HG03135 (cell line): ENCODE measurements at regions not wholly inside any gene's neighbourhood (a gene's known extent, or its start where the extent isn't known, plus 50 kb on each side); places are given as distances from the start of the nearest gene placed in this dataset.
"Not testable (repeated sequence)": the region's sequence is repeated elsewhere in the genome, so short reads cannot be mapped to it uniquely, and the experiment has no call there.

Experiments used
- ATAC-seq: cut with Tn5 transposase; IDR thresholded peaks from one replicate; pipeline ENCODE4 v1.9.1; 2021; ENCODE audit warnings: mild to moderate bottlenecking, moderate library complexity; ENCODE audit not compliant: unreplicated experiment

GRCh38 chr1:234851450-234852438, 241.8 kb upstream of the IRF2BP2 start:
- ATAC-seq = peak; percentile 64

GRCh38 chr1:234849832-234850231, 239.9 kb upstream of the IRF2BP2 start:
- no peak for ATAC-seq

- no peak for ATAC-seq
These were observed 239.1 kb upstream of the IRF2BP2 start for GRCh38 chr1:234848972-234849649.

GRCh38 chr1:234846813-234847212, 236.8 kb upstream of the IRF2BP2 start:
- not testable (repeated sequence) for ATAC-seq

GRCh38 chr1:234845836-234846235, 235.9 kb upstream of the IRF2BP2 start:
- ATAC-seq = no peak

- no peak for ATAC-seq
These were observed 235.2 kb upstream of the IRF2BP2 start for GRCh38 chr1:234845097-234845660.

GRCh38 chr1:234844479-234845031, 234.6 kb upstream of the IRF2BP2 start:
- ATAC-seq = no peak

- no peak for ATAC-seq
These were observed 234.0 kb upstream of the IRF2BP2 start for GRCh38 chr1:234843946-234844345.

GRCh38 chr1:234842726-234843641, 233.0 kb upstream of the IRF2BP2 start:
- ATAC-seq = peak; percentile 68

GRCh38 chr1:234841710-234842231, 231.8 kb upstream of the IRF2BP2 start:
- ATAC-seq = no peak

- ATAC-seq = no peak
These were observed 231.3 kb upstream of the IRF2BP2 start for GRCh38 chr1:234841281-234841680.

- ATAC-seq = no peak
These were observed 230.9 kb upstream of the IRF2BP2 start for GRCh38 chr1:234840843-234841242.

GRCh38 chr1:234840253-234840652, 230.3 kb upstream of the IRF2BP2 start:
- no peak for ATAC-seq

- ATAC-seq = no peak
These were observed 229.7 kb upstream of the IRF2BP2 start for GRCh38 chr1:234839663-234840062.

- ATAC-seq = no peak
These were observed 228.8 kb upstream of the IRF2BP2 start for GRCh38 chr1:234838820-234839219.

GRCh38 chr1:234838182-234838581, 228.2 kb upstream of the IRF2BP2 start:
- no peak for ATAC-seq

GRCh38 chr1:234837713-234838112, 227.7 kb upstream of the IRF2BP2 start:
- ATAC-seq = no peak

- no peak for ATAC-seq
These were observed 226.9 kb upstream of the IRF2BP2 start for GRCh38 chr1:234836776-234837357.

GRCh38 chr1:234836045-234836681, 226.2 kb upstream of the IRF2BP2 start:
- no peak for ATAC-seq
